Small intestine (tissue), 7 donors: ENCODE measurements at regions not wholly inside any gene's neighbourhood (a gene's known extent, or its start where the extent isn't known, plus 50 kb on each side); places are given as distances from the start of the nearest gene placed in this dataset.

Experiments
- DNase-seq, 2 donors: peaks; one replicate each; pipeline versions ENCODE4 v3.0.0 to v3.0.0-alpha.2; 2013
- FAIRE-seq: peaks from 2 replicates; lab custom pipeline; 2012; peaks lifted over from hg19 to GRCh38; lab: Jason Lieb, UNC
- H3K27ac ChIP-seq, 3 donors: one replicate each; pipeline ENCODE4 v1.5.1; 2013; ENCODE audit warnings: low read length in 2 of 3, mild to moderate bottlenecking in 2 of 3, control low read depth in 1 of 3, inconsistent platforms in 1 of 3, low read depth in 1 of 3, moderate library complexity in 1 of 3
- H3K27me3 ChIP-seq, 3 donors: one replicate each; pipeline ENCODE4 v1.6.1; 2013; ENCODE audit warnings: low read length in 3 of 3, inconsistent platforms in 1 of 3; ENCODE audit not compliant: control insufficient read depth in 3 of 3, insufficient read depth in 3 of 3
- H3K36me3 ChIP-seq, 3 donors: one replicate each; pipeline ENCODE4 v1.6.1; 2013; ENCODE audit warnings: low read length in 3 of 3, inconsistent platforms in 1 of 3, low read depth in 1 of 3, mild to moderate bottlenecking in 1 of 3, moderate library complexity in 1 of 3; ENCODE audit not compliant: control insufficient read depth in 3 of 3, insufficient read depth in 2 of 3
- H3K4me1 ChIP-seq, 3 donors: one replicate each; pipeline ENCODE4 v1.6.1; 2013; ENCODE audit warnings: low read length in 2 of 3, inconsistent platforms in 1 of 3, low read depth in 1 of 3, mild to moderate bottlenecking in 1 of 3, moderate library complexity in 1 of 3; ENCODE audit not compliant: control insufficient read depth in 3 of 3, insufficient read depth in 2 of 3
- H3K4me3 ChIP-seq, 3 donors: one replicate each; pipeline ENCODE4 v1.5.1; 2013; ENCODE audit warnings: low read length in 3 of 3, control low read depth in 1 of 3, inconsistent platforms in 1 of 3, low read depth in 1 of 3, mild to moderate bottlenecking in 1 of 3, moderate library complexity in 1 of 3
- H3K9me3 ChIP-seq, 2 donors: one replicate each; pipeline ENCODE4 v1.6.1; 2013; ENCODE audit warnings: low read depth in 1 of 2, low read length in 1 of 2; ENCODE audit not compliant: control insufficient read depth in 2 of 2, insufficient read depth in 1 of 2
- WGBS, 3 donors: extraction: QIAGEN DNeasy Blood & Tissue Kit; methylation state at CpG; one replicate each; pipeline ENCODE4 v1.1.7; 2013; 5-methylcytosine and 5-hydroxymethylcytosine counted together
- donor health status: healthy with polysubstance abuse.
- donor health status: control.
- donor health status: control.
- donor health status: Bipolar disorder and iron deficiency.
- donor health status: healthy.

- FAIRE-seq, result no peak
- 81 to 89% (median 89%) methylated on average over 8 of the region's 8 CpGs for WGBS, 3 donors
- no peak overlapping the region for H3K27ac ChIP-seq
- no peaks in the 10 kb centered on the region for H3K27me3 ChIP-seq
- no peaks in the 10 kb centered on the region for H3K4me1 ChIP-seq
- no peak for DNase-seq
- no peaks in the 10 kb centered on the region for H3K36me3 ChIP-seq
- H3K4me3 ChIP-seq, result no peak overlapping the region
- no peaks in the 10 kb centered on the region for H3K9me3 ChIP-seq
These were observed 346.1 kb upstream of the ID2 start for GRCh38 chr2:8335801-8336200.

GRCh38 chr2:8337321-8337720 is 344.5 kb upstream of the ID2 start:
- WGBS, 3 donors, result 73 to 83% (median 81%) methylated on average over 4 of the region's 4 CpGs
- H3K9me3 ChIP-seq, result no peaks in the 10 kb centered on the region
- no peak overlapping the region for H3K4me3 ChIP-seq
- H3K27ac ChIP-seq, result no peak overlapping the region
- no peaks in the 10 kb centered on the region for H3K4me1 ChIP-seq
- no peaks in the 10 kb centered on the region for H3K36me3 ChIP-seq
- peak in 1 of 2 donors; percentile 46 for DNase-seq
- no peak for FAIRE-seq
- no peaks in the 10 kb centered on the region for H3K27me3 ChIP-seq

GRCh38 chr2:8342407-8342806 is 339.4 kb upstream of the ID2 start:
- Histone ChIP-seq H3K4me3 (no peak overlapping the region), H3K27ac (no peak overlapping the region), H3K27me3 (no peaks in the 10 kb centered on the region), H3K4me1 (no peaks in the 10 kb centered on the region), H3K9me3 (no peaks in the 10 kb centered on the region), H3K36me3 (no peaks in the 10 kb centered on the region)
- FAIRE-seq (no peak), DNase-seq (no peak)
- WGBS, 3 donors, result 20 to 52% (median 44%) methylated on average over 3 of the region's 3 CpGs

GRCh38 chr2:8343031-8343430 is 338.8 kb upstream of the ID2 start:
- no peaks in the 10 kb centered on the region for H3K9me3 ChIP-seq
- DNase-seq (no peak), FAIRE-seq (no peak)
- H3K4me3 ChIP-seq, result no peak overlapping the region
- H3K4me1 ChIP-seq, result no peaks in the 10 kb centered on the region
- no peaks in the 10 kb centered on the region for H3K27me3 ChIP-seq
- H3K36me3 ChIP-seq, result no peaks in the 10 kb centered on the region
- 86 to 96% (median 92%) methylated on average over 2 of the region's 2 CpGs for WGBS, 3 donors
- no peak overlapping the region for H3K27ac ChIP-seq

- no peaks in the 10 kb centered on the region for H3K36me3 ChIP-seq
- no peak for FAIRE-seq
- no peak overlapping the region for H3K4me3 ChIP-seq
- DNase-seq, result peak in 1 of 2 donors; percentile 17
- H3K27me3 ChIP-seq, result no peaks in the 10 kb centered on the region
- no peaks in the 10 kb centered on the region for H3K9me3 ChIP-seq
- H3K27ac ChIP-seq, result no peak overlapping the region
- 89 to 91% (median 89%) methylated on average over 10 of the region's 10 CpGs for WGBS, 3 donors
- no peaks in the 10 kb centered on the region for H3K4me1 ChIP-seq
These were observed 337.4 kb upstream of the ID2 start for GRCh38 chr2:8344144-8345097.

GRCh38 chr2:8345200-8345599 is 336.7 kb upstream of the ID2 start:
- 96 to 100% (median 96%) methylated on average over 5 of the region's 5 CpGs for WGBS, 3 donors
- no peaks in the 10 kb centered on the region for H3K4me1 ChIP-seq
- no peak for FAIRE-seq

GRCh38 chr2:8346208-8346607 is 335.6 kb upstream of the ID2 start:
- Histone ChIP-seq H3K36me3 (no peaks in the 10 kb centered on the region), H3K4me1 (no peaks in the 10 kb centered on the region), H3K27me3 (no peaks in the 10 kb centered on the region), H3K27ac (no peak overlapping the region), H3K4me3 (no peak overlapping the region), H3K9me3 (no peaks in the 10 kb centered on the region)
- FAIRE-seq (no peak), DNase-seq (no peak)
- 64 to 74% (median 73%) methylated on average over 7 of the region's 7 CpGs for WGBS, 3 donors

More at GRCh38 chr2:8345200-8345599, 336.7 kb upstream of the ID2 start:
- Histone ChIP-seq H3K4me3 (no peak overlapping the region), H3K9me3 (no peaks in the 10 kb centered on the region), H3K27ac (no peak overlapping the region), H3K36me3 (no peaks in the 10 kb centered on the region), H3K27me3 (no peaks in the 10 kb centered on the region)
- DNase-seq, result no peak

GRCh38 chr2:8346706-8347430 is 335.0 kb upstream of the ID2 start:
- no peak for DNase-seq
- Histone ChIP-seq H3K27ac (no peak overlapping the region), H3K4me3 (no peak overlapping the region), H3K4me1 (no peaks in the 10 kb centered on the region), H3K27me3 (no peaks in the 10 kb centered on the region), H3K36me3 (no peaks in the 10 kb centered on the region), H3K9me3 (no peaks in the 10 kb centered on the region)
- no peak for FAIRE-seq
- 88 to 94% (median 90%) methylated on average over 5 of the region's 5 CpGs for WGBS, 3 donors
